Activated T-cell treated with anti-CD3 and anti-CD28 coated beads, Interleukin-2, amount 50 U/mL, for 24 hours (primary cell): ENCODE measurements at regions not wholly inside any gene's neighbourhood (a gene's known extent, or its start where the extent isn't known, plus 50 kb on each side); places are given as distances from the start of the nearest gene placed in this dataset.

Experiments used
- DNase-seq: peaks from one replicate; pipeline ENCODE4 v3.0.0-alpha.2; 2020
- H3K27ac Mint-ChIP-seq: 2 replicates; pipeline ENCODE4 v1.8.0; 2020; ENCODE audit warnings: mild to moderate bottlenecking, mixed read lengths
- H3K27me3 Mint-ChIP-seq: 2 replicates; pipeline ENCODE4 v1.8.0; 2020; ENCODE audit warnings: mixed read lengths
- H3K36me3 Mint-ChIP-seq: 2 replicates; pipeline ENCODE4 v1.8.0; 2020; ENCODE audit warnings: low read depth, mixed read lengths
- H3K4me1 Mint-ChIP-seq: 2 replicates; pipeline ENCODE4 v1.8.0; 2020; ENCODE audit warnings: low read depth, mixed read lengths
- H3K4me3 Mint-ChIP-seq: 2 replicates; pipeline ENCODE4 v1.8.0; 2020; ENCODE audit warnings: mild to moderate bottlenecking, moderate library complexity, mixed read lengths
- H3K9me3 Mint-ChIP-seq: 2 replicates; pipeline ENCODE4 v1.8.0; 2020; ENCODE audit warnings: mixed read lengths

GRCh38 chr1:96041470-96041869 lies 680.1 kb upstream of the PTBP2 start:
- Mint-ChIP-seq H3K36me3 (no peaks in the 10 kb centered on the region), H3K4me3 (no peak overlapping the region), H3K27ac (no peak overlapping the region), H3K27me3 (no peaks in the 10 kb centered on the region), H3K9me3 (peaks cover 12% of the 10 kb centered on the region), H3K4me1 (no peaks in the 10 kb centered on the region)
- no peak for DNase-seq

GRCh38 chr1:96048572-96049212 lies 672.9 kb upstream of the PTBP2 start:
- Mint-ChIP-seq H3K36me3 (no peaks in the 10 kb centered on the region), H3K27ac (no peak overlapping the region), H3K4me3 (no peak overlapping the region)

GRCh38 chr1:96049759-96050409 lies 671.7 kb upstream of the PTBP2 start:
- Mint-ChIP-seq H3K4me1 (no peaks in the 10 kb centered on the region), H3K27me3 (no peaks in the 10 kb centered on the region), H3K27ac (no peak overlapping the region), H3K4me3 (no peak overlapping the region), H3K36me3 (no peaks in the 10 kb centered on the region), H3K9me3 (peaks cover 10% of the 10 kb centered on the region)
- DNase-seq: no peak

More at GRCh38 chr1:96048572-96049212, 672.9 kb upstream of the PTBP2 start:
- no peak for DNase-seq
- Mint-ChIP-seq H3K4me1 (no peaks in the 10 kb centered on the region), H3K9me3 (peaks cover 5% of the 10 kb centered on the region), H3K27me3 (no peaks in the 10 kb centered on the region)

- DNase-seq: no peak
- no peaks in the 10 kb centered on the region for H3K4me1 Mint-ChIP-seq
- H3K4me3 Mint-ChIP-seq: no peak overlapping the region
- H3K27me3 Mint-ChIP-seq: no peaks in the 10 kb centered on the region
- peaks cover 9% of the 10 kb centered on the region for H3K9me3 Mint-ChIP-seq
- no peak overlapping the region for H3K27ac Mint-ChIP-seq
- no peaks in the 10 kb centered on the region for H3K36me3 Mint-ChIP-seq
These were observed 662.3 kb upstream of the PTBP2 start for GRCh38 chr1:96059276-96059675.

GRCh38 chr1:96059736-96060135 lies 661.8 kb upstream of the PTBP2 start:
- H3K27ac Mint-ChIP-seq: no peak overlapping the region
- H3K27me3 Mint-ChIP-seq: no peaks in the 10 kb centered on the region
- no peaks in the 10 kb centered on the region for H3K4me1 Mint-ChIP-seq

GRCh38 chr1:96060621-96061020 lies 661.0 kb upstream of the PTBP2 start:
- Mint-ChIP-seq H3K4me1 (no peaks in the 10 kb centered on the region), H3K27ac (no peak overlapping the region), H3K27me3 (no peaks in the 10 kb centered on the region), H3K36me3 (no peaks in the 10 kb centered on the region), H3K9me3 (peaks cover 6% of the 10 kb centered on the region), H3K4me3 (no peak overlapping the region)
- no peak for DNase-seq

More at GRCh38 chr1:96059736-96060135, 661.8 kb upstream of the PTBP2 start:
- peaks cover 4% of the 10 kb centered on the region for H3K9me3 Mint-ChIP-seq
- H3K4me3 Mint-ChIP-seq: no peak overlapping the region
- H3K36me3 Mint-ChIP-seq: no peaks in the 10 kb centered on the region
- no peak for DNase-seq

- Mint-ChIP-seq H3K27me3 (no peaks in the 10 kb centered on the region), H3K9me3 (peaks cover 8% of the 10 kb centered on the region), H3K4me3 (no peak overlapping the region), H3K36me3 (no peaks in the 10 kb centered on the region), H3K27ac (no peak overlapping the region), H3K4me1 (no peaks in the 10 kb centered on the region)
- DNase-seq: no peak
These were observed 649.6 kb upstream of the PTBP2 start for GRCh38 chr1:96072021-96072420.

GRCh38 chr1:96073100-96073499 lies 648.5 kb upstream of the PTBP2 start:
- Mint-ChIP-seq H3K4me1 (no peaks in the 10 kb centered on the region), H3K9me3 (peaks cover 7% of the 10 kb centered on the region), H3K36me3 (no peaks in the 10 kb centered on the region), H3K27me3 (no peaks in the 10 kb centered on the region), H3K4me3 (no peak overlapping the region), H3K27ac (no peak overlapping the region)
- no peak for DNase-seq

GRCh38 chr1:96074422-96074821 lies 647.2 kb upstream of the PTBP2 start:
- DNase-seq: no peak
- Mint-ChIP-seq H3K4me1 (no peaks in the 10 kb centered on the region), H3K36me3 (no peaks in the 10 kb centered on the region), H3K9me3 (peaks cover 4% of the 10 kb centered on the region), H3K27ac (no peak overlapping the region), H3K4me3 (no peak overlapping the region), H3K27me3 (no peaks in the 10 kb centered on the region)

GRCh38 chr1:96074876-96075577 lies 646.6 kb upstream of the PTBP2 start:
- Mint-ChIP-seq H3K4me1 (no peaks in the 10 kb centered on the region), H3K27me3 (no peaks in the 10 kb centered on the region), H3K36me3 (no peaks in the 10 kb centered on the region), H3K9me3 (peaks cover 2% of the 10 kb centered on the region), H3K4me3 (no peak overlapping the region), H3K27ac (no peak overlapping the region)
- no peak for DNase-seq

GRCh38 chr1:96075704-96076455 lies 645.7 kb upstream of the PTBP2 start:
- DNase-seq: no peak
- no peaks in the 10 kb centered on the region for H3K4me1 Mint-ChIP-seq
- no peaks in the 10 kb centered on the region for H3K27me3 Mint-ChIP-seq
- H3K27ac Mint-ChIP-seq: no peak overlapping the region
- H3K4me3 Mint-ChIP-seq: no peak overlapping the region
- H3K36me3 Mint-ChIP-seq: no peaks in the 10 kb centered on the region
- H3K9me3 Mint-ChIP-seq: peaks cover 2% of the 10 kb centered on the region

- no peaks in the 10 kb centered on the region for H3K36me3 Mint-ChIP-seq
- DNase-seq: no peak
These were observed 645.0 kb upstream of the PTBP2 start for GRCh38 chr1:96076589-96076988.

GRCh38 chr1:96079581-96079980 lies 642.0 kb upstream of the PTBP2 start:
- H3K27me3 Mint-ChIP-seq: no peaks in the 10 kb centered on the region
- no peak for DNase-seq
- H3K4me1 Mint-ChIP-seq: no peaks in the 10 kb centered on the region
- H3K36me3 Mint-ChIP-seq: no peaks in the 10 kb centered on the region
- no peak overlapping the region for H3K4me3 Mint-ChIP-seq
- H3K27ac Mint-ChIP-seq: no peak overlapping the region
- H3K9me3 Mint-ChIP-seq: peaks cover 2% of the 10 kb centered on the region

More at GRCh38 chr1:96076589-96076988, 645.0 kb upstream of the PTBP2 start:
- no peak overlapping the region for H3K27ac Mint-ChIP-seq
- H3K27me3 Mint-ChIP-seq: no peaks in the 10 kb centered on the region
- peaks cover 2% of the 10 kb centered on the region for H3K9me3 Mint-ChIP-seq
- H3K4me3 Mint-ChIP-seq: no peak overlapping the region
- H3K4me1 Mint-ChIP-seq: no peaks in the 10 kb centered on the region

GRCh38 chr1:96080925-96081324 lies 640.7 kb upstream of the PTBP2 start:
- Mint-ChIP-seq H3K4me1 (no peaks in the 10 kb centered on the region), H3K27ac (no peak overlapping the region), H3K36me3 (no peaks in the 10 kb centered on the region), H3K9me3 (peaks cover 2% of the 10 kb centered on the region), H3K4me3 (no peak overlapping the region), H3K27me3 (no peaks in the 10 kb centered on the region)
- DNase-seq: no peak
